GM18870 (cell line): ENCODE measurements at regions not wholly inside any gene's neighbourhood (a gene's known extent, or its start where the extent isn't known, plus 50 kb on each side); places are given as distances from the start of the nearest gene placed in this dataset.

ENCODE experiments used
- ATAC-seq: cut with Tn5 transposase; IDR thresholded peaks from one replicate; pipeline ENCODE4 v1.9.1; 2021; ENCODE audit warnings: moderate library complexity; ENCODE audit not compliant: unreplicated experiment

DNA sequence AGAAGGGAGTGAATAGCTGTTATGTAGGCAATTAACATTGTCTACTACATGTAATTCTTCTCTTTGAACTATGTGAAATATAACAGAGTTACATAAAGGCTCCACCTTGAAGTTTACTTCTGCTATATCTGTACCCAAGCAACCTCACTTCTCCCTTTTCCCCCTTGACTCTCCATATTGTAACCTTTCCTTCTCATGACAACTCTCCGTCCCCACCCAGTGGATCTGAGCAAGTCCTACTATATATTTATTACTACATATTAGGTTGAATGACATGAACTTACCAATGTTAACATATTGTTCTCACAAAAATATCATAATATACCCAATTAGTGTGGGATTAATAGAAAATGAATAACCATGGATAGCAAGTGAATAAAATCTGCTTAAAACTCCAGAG is 93.2 kb upstream of the ATP8A1 start:
- ATAC-seq = peak; percentile 75

DNA sequence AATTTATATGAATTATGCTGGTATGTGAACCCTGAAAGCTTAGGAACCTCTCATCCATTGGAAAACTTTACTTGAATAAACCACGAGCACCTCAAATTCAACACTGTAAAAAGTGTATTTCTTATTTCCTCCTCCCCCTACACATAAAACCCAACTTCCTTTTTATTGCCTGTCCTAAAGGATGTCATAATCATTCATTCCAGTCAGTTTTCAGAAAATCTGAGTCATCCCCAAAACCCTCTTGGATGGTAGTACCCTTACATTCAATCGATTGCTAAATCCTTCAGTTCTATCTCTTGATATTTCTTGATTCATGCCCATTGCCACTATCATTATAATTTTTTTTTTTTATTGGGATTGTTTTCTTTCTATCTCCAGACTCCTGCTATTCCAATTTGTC is 91.1 kb upstream of the ATP8A1 start:
- no peak for ATAC-seq

DNA sequence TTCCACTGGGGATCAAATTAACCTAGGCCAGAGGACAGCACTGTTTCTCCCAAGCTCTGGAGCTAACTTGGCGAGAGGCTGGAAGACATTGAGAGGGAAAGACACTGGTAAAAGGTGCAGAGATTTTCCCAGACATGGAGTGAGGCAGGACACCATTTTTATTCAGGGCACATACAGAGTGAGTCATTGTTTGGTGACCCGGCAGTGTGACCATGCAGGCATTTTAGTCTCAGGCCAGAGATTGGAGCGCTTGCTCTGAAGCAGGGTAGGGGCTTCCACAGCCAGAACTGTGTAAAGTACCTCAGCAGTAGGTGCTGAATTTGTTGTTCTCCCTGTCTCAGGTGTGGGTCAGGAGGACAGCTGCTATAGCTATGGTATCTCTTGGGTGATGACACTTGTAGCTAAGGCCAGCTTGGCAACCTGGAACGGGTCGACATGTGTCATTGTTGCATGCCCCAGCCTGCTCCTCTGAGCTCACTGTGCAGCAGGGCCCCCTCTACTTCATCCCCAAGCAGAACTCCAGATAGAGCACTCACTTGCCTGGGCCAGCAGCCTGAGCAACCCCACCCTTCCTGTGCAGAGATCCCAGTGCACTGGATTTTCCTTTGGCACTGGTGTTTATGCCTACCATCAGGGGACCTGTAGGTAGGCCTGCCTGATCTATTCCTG is 79.8 kb upstream of the ATP8A1 start:
- no peak for ATAC-seq

DNA sequence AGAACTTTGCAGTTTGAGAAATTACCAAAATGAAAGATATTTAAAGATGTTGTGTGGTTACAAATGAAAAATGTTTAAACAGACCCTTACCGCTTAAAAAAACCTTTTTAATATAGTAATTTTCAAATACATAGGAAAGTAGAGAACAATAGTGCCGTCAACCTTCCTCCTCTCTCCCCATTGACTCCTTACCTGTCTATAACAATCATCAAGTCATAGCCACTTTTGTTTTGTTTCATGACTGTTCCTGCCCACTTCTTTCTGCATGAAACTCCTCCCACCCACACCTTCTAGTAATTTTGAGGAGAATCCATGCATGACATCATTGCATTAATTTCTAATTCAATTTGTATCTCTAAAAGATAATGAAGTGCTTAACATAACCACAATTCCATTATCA is 76.5 kb upstream of the ATP8A1 start:
- ATAC-seq = no peak

DNA sequence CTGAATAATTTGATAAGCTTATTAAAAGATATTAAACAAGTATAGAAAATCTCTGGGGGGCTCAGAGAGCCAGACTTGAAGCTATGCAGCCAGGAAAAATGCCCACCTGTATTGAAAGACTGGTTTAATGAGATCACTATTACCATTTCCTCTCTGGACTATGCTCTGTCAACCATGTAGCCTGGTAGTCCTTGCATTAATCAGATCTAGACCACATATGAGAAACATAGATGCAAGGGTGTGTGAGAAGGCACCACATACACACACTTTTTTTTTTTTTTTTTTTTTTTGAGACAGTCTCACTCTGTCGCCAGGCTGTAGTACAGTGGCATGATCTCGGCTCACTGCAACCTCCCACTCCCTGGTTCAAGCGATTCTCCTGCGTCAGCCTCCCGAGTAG is 75.9 kb upstream of the ATP8A1 start:
- no peak for ATAC-seq

DNA sequence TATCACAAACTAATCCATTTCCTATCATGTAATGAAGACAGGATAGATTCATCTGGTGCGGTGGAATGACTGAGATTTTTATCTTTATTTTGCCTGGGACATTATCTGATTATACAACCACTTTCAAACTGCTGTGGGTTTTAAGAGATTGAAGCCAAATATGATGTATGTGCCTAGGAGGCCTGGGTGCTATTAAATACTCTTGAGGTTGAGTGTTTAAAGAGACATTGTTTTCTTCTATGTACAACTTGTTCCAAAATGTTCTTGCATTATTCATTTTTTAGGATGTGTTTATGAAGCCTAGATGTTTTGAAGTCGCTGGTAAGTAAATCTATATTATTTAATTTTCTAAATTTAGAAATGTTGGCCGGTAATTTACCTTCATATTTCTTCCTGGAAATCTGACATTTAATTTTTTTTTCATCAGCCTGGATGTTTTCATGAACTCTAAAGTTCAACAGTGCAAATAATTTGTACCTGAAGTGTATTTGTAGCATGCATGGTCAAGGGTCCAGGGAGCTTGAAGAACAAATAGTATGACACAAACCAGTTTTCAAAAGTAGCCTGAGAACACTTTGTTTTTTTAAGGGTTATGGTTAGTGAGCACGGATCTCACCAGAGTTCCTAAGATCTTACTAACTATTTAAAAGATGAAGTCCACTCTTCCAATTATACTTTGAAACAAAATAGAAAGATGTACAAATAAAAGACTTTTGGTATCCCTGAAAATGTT is 72.8 kb upstream of the ATP8A1 start:
- ATAC-seq = no peak

DNA sequence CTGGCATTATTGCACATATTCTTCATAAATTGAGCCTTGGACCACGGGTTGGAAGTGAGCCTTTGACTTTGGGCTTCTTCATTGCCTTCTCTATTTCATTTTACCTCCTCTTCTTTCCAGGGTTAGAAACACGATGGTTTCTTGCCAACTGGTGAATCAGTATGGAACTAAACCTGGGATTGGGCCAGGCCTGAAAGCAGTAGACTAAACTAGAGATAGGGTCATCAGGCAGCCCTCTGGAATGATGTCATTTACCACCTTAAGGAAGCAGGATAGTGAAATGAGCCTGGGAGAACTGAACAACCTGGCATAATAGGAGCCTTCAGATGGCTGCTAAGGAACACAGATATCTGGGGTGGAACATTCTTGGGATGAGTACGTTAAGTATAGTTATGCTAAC is 67.5 kb upstream of the ATP8A1 start:
- no peak for ATAC-seq

DNA sequence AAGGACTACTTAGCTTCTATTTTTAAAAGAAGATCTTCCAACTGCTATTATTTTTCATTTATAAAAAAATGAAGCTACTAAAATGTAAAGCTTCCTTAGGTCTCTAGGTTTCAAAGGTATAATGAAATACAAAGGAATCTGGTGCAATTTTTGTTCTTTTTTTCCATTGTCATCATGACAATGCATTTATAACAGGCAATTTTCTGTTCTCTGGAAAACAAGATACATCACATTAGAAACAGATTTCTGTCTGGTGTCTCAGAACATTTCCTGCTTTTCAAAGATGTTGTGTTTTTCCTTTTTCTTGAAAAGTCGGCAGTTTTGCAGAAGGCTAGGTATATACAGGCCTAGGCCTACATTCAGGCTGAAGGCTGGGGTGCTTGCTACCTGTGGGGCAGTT is 63.6 kb upstream of the ATP8A1 start:
- no peak for ATAC-seq

DNA sequence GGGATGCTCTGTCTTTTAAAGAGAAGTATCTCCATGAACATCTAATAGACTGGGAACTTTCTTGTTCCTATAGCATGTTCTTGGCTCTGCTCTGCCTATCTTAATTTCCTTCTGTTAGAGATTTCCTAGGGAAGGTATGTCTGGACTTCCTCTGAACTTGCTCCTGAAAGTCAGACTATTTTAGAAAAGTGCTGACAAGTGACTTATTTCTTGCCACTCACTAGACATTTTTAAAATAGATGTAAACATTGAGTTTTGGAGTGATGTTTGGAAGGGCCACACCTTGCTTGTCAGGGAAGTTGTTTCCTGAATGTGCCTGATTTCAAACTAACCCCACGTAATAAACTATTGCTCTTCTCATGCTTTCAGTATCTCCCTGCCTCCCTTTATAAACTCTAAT is 62.4 kb upstream of the ATP8A1 start:
- ATAC-seq = no peak

DNA sequence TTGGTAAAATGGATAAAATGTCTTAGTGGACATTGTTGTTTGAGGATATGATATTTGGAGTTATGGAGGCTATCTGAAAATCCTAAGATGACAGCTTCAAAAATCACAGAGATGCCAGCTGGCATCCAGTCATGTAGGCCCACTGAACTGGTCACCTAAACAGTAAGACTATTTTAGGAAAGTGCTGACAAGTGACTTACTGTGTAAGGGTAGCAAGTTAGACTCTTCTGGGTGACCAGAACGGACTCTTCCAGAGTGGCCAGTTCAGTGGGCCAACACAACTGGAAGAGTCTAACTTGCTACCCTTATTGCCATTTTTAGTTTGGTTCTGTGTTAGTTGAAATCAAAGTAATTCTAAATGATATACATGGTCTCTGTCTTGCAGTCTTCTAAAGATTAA is 61.4 kb upstream of the ATP8A1 start:
- no peak for ATAC-seq

DNA sequence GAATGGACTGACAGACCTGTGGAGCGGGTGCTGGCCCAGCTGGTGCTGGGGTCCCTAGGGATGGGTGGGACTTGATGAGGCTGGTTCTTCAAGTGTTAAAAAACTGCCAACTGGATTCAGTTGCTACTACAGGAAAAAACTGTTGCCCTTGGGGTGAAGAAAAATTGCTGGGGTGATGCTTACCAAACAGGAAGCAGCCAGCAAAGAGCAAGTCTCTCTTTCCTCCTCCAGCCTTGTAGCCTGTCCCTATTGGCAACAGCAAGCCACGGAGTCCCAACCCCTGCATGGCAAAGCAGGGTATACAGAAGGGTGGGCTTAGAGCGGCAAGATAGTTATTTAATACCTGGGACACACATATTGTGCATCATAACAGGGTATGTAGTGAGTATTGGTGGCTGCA is 60.1 kb upstream of the ATP8A1 start:
- ATAC-seq = no peak

DNA sequence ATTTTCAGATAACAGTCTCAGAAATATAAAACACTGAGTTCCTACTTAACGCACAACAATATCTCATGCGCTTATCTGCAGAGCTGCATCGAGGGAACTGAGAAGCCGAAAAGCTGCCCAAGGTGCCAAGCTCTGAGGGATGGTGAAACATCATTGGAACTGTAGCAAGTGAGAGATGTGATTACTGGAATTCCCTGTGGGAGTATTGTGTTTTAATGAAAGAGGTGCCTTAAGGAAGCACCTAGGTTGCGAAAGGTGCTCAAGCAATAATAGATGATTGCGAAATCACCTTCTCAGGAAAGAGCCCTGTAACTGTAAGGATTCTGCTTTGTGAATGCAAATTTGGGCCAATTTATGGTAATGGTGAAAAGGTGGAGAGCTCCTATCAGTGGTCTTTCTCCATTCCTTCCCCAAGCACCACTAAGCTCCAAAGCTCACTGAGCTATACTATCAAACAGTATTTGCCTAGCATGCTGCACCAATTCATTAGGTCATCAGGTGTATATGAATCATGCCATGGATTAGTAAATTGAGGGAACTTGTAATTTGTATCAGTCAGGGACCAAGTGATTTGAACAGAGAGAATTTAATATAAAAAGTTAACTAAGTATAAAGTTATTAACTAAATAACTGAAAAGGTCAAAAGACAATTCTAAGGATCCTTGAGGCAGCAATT is 59.0 kb upstream of the ATP8A1 start:
- ATAC-seq = no peak

DNA sequence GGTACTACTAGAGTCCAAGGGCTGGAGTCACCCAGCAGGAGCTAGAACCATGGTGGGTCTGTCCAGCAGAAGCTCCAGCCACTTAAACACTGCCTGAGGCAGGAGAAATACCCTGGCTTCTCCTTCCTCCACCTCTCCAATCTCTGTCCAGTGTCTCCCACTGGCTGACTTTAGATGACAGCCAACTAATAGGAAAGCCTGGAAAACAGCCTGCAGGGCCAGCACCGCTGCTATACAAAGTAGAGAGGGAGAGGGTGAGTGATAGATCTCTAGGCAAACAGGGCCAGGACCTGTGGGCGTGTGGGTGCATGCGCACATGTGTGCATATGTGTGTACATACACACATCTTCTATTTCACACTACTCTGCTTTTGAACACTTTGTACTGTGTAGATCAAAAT is 56.5 kb upstream of the ATP8A1 start:
- no peak for ATAC-seq

DNA sequence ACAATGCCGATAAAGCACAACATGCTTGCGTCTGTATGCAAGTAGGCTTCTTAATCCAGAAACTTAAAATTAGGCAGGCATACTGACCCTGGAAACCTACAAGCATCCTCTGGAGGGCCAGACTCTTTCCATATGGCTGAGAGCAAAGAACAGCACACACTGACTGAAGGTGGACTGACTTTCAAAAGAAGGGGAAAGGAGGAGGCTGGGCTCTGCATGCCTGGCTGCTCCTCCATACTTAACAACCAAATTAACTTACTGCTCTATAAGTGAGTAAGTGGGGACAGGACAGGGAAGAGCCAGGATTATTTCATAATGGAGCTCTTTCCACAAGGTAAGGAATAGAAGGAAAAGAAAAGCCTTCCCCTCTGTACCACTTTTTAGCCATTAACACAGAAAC is 55.9 kb upstream of the ATP8A1 start:
- no peak for ATAC-seq

DNA sequence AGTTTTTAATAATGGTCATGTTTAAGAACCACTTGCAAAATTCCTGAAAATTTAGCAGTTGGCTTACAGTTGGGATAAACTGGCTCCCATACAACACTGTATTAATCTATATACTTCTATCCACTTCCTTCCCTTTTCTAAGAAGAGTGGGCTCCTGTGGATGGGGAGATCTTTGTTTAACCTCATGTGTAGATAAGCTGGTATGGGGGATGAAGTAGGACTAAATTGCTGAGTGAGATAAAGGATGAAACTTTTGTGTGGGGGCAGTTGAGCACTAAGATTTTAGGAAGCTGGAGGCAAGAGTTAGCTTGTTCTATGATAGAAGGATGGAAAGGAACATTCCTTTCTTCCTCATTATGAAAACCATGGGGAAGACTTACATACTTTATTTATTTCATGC is 54.6 kb upstream of the ATP8A1 start:
- ATAC-seq = no peak

DNA sequence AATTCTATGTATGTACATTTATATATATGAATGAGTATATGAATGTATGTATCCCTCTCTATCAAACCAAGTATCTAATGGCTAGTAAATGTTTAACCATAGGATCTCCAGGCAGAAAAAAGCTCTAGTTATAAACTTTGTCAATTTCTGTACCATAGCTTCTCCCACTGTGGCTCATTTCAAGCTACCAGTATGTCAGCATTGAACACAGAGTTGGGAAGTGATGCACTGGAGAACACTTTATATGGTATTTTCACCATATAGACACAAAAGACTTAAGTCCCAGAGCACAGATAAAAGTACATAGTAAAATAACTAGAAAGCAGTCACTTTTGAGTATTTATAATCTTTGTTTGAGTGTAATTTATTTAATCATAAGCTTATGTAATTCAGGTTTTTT is 53.9 kb upstream of the ATP8A1 start:
- no peak for ATAC-seq

DNA sequence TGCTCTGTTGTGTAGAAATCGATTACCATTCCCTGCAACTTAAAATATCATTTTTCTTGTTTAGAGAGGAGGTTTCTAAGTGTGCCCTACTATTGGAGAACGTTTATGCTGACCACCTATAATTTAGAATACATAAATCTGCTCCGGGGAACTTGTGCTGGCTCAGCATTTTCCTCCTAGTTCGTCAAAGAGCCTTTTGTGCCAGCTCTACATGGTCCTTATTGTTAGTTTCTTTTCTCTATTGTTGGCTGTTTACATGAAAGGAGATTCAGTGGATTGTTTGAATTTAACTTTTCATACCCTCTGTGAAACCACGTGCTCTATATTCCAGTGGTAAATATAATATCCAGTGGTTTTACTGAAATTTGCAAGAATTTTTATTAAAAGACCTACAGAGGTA is 53.4 kb upstream of the ATP8A1 start:
- ATAC-seq = no peak

DNA sequence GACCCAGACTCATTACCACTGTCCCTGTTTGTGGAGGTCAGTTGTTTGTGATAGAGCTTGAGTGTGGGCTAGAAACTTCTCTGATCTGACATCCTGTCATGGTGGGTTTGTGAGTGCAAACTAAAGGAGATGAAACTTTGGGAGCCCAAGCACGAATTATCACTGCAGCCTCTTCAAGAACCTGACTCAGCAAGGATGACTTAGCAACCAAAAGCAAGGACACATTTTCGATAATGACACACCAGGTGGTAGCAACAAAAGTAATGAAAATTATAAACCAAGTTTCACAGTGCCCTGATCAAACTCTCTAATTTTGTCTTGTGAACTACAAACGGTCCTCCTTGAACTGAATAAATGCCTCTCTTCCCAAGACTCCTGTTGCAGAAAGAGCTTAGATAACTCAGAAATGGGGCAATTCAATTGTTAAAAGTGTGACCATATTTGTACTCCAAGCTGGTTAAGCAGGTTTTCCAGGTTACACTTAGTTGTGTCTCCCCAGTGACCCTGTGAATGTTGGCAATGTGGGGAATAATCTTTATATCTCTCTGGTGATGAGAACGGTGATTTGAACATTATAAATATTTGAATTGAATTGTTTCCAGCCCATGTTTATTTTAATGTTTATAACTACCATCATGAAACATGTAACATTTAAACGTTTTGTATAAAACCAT is 52.6 kb upstream of the ATP8A1 start:
- no peak for ATAC-seq

DNA sequence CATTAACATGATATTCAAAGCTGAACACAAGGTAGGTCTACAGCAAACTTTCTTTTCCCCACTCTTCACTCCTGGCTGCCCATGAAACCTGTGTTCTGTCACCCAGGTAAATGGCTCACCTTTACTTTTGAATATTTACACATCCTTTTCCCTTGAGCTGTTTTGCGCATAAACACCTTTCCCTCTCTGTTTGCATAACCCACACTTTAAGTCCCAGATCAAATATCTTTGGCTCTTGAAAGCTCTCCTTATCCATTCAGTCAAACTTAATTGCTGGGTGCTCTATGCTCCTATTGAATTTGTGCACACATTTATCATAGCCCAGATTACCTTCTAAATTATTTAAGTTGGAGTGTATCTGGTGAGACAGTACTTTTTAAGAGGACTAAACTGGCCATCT is 51.7 kb upstream of the ATP8A1 start:
- no peak for ATAC-seq
